ENCODE measurements at regions not wholly inside any gene's neighbourhood (a gene's known extent, or its start where the extent isn't known, plus 50 kb on each side); places are given as distances from the start of the nearest gene placed in this dataset.

DNA sequence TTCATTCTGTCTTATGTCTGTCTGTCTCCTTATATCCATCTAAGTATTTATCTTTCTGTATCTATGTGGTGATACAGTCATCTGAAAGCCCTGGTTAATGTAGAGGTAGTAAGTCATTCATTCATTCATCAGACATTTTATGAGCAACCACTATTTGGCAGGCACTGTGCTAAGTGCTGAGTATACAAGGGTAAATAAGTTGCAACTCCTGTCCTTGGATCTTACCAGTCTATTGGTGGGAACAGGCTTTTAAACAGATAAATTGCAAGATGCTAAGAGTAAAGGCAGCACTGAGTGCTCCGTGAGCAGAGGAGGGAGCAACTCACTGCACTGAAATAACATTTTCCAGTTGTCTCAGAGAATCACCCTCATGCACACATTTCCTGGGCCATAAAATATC is 68.6 kb downstream of the TMEM30B start:
- Histone ChIP-seq H3K36me3 (ENCODE audit: control insufficient read depth in 2 of 2, extremely low read depth in 1 of 2, insufficient read depth in 1 of 2, low read length in 1 of 2) (no peaks in the 10 kb centered on the region), H3K4me1 (ENCODE audit: control insufficient read depth in 1 of 2, extremely low read depth in 1 of 2, insufficient read depth in 2 of 2, low read length in 2 of 2) (no peaks in the 10 kb centered on the region), H3K9me3 (no peaks in the 10 kb centered on the region), H3K27me3 (replicated peaks in 1 of 2; ENCODE audit: control insufficient read depth in 2 of 2, extremely low read depth in 1 of 2, insufficient read depth in 2 of 2, low read length in 1 of 2) (peaks cover 0 to 3% of the 10 kb centered on the region in 2 experiments), H3K27ac (ENCODE audit: low read length) (no peak overlapping the region), H3K4me3 (ENCODE audit: control insufficient read depth in 1 of 2, extremely low read depth in 1 of 2, low read length in 1 of 2) (no peak overlapping the region)
- Mint-ChIP-seq H3K27ac (no peak overlapping the region), H3K9me3 (no peaks in the 10 kb centered on the region), H3K27me3 (peaks cover 8 to 34% of the 10 kb centered on the region in 2 donors), H3K4me3 (no peak overlapping the region), H3K4me1 (no peaks in the 10 kb centered on the region), H3K36me3 (no peaks in the 10 kb centered on the region)
- ChIA-PET POLR2A (no interaction called here), CTCF (no interaction called here)
- WGBS (ENCODE audit: insufficient coverage), result no CpG with 5 or more reads among the region's 1 CpG
- DNase-seq (no peak), ATAC-seq (replicated peaks in 1 of 4) (no peak)

- POLR2A ChIA-PET, result no interaction called here
- H3K27ac Mint-ChIP-seq, result no peak overlapping the region
- Histone ChIP-seq H3K27me3 (replicated peaks in 1 of 2; ENCODE audit: control insufficient read depth in 2 of 2, extremely low read depth in 1 of 2, insufficient read depth in 2 of 2, low read length in 1 of 2) (peaks cover 0 to 3% of the 10 kb centered on the region in 2 experiments), H3K4me1 (ENCODE audit: control insufficient read depth in 1 of 2, extremely low read depth in 1 of 2, insufficient read depth in 2 of 2, low read length in 2 of 2) (no peaks in the 10 kb centered on the region), H3K27ac (ENCODE audit: low read length) (no peak overlapping the region), H3K36me3 (ENCODE audit: control insufficient read depth in 2 of 2, extremely low read depth in 1 of 2, insufficient read depth in 1 of 2, low read length in 1 of 2) (no peaks in the 10 kb centered on the region), H3K9me3 (no peaks in the 10 kb centered on the region), H3K4me3 (ENCODE audit: control insufficient read depth in 1 of 2, extremely low read depth in 1 of 2, low read length in 1 of 2) (no peak overlapping the region)
- no peak overlapping the region for H3K4me3 Mint-ChIP-seq
- CTCF ChIA-PET, result no interaction called here
- H3K27me3 Mint-ChIP-seq, result peaks cover 8 to 31% of the 10 kb centered on the region in 2 donors
- no peaks in the 10 kb centered on the region for H3K36me3 Mint-ChIP-seq
- WGBS (ENCODE audit: insufficient coverage), result 95% methylated on average over 4 of the region's 9 CpGs
- no peaks in the 10 kb centered on the region for H3K4me1 Mint-ChIP-seq
- ATAC-seq (replicated peaks in 1 of 4) (no peak), DNase-seq (no peak)
- no peaks in the 10 kb centered on the region for H3K9me3 Mint-ChIP-seq
Observed at GRCh38 chr14:61211476-61212255, 69.5 kb downstream of the TMEM30B start.

GRCh38 chr14:61203081-61203753 is 77.9 kb downstream of the TMEM30B start:
- Mint-ChIP-seq H3K4me1 (no peaks in the 10 kb centered on the region), H3K9me3 (no peaks in the 10 kb centered on the region), H3K27ac (no peak overlapping the region), H3K27me3 (peaks cover 20 to 29% of the 10 kb centered on the region in 2 donors), H3K36me3 (no peaks in the 10 kb centered on the region), H3K4me3 (no peak overlapping the region)
- peaks cover 5 to 10% of the 10 kb centered on the region in 2 experiments for H3K27me3 ChIP-seq (replicated peaks in 1 of 2; ENCODE audit: control insufficient read depth in 2 of 2, extremely low read depth in 1 of 2, insufficient read depth in 2 of 2, low read length in 1 of 2)
- H3K4me3 ChIP-seq (ENCODE audit: control insufficient read depth in 1 of 2, extremely low read depth in 1 of 2, low read length in 1 of 2), result no peak overlapping the region
- H3K4me1 ChIP-seq (ENCODE audit: control insufficient read depth in 1 of 2, extremely low read depth in 1 of 2, insufficient read depth in 2 of 2, low read length in 2 of 2), result no peaks in the 10 kb centered on the region
- no peak overlapping the region for H3K27ac ChIP-seq (ENCODE audit: low read length)
- ChIA-PET POLR2A (no interaction called here), CTCF (interaction anchor here in 1 of 2 donors (0.6 kb wide), 1 partner anchor 279 kb away, joined by 6 read pairs; no protein-coding TSS in a partner anchor)
- ATAC-seq (replicated peaks in 1 of 4), result no peak
- H3K9me3 ChIP-seq, result no peaks in the 10 kb centered on the region
- no peaks in the 10 kb centered on the region for H3K36me3 ChIP-seq (ENCODE audit: control insufficient read depth in 2 of 2, extremely low read depth in 1 of 2, insufficient read depth in 1 of 2, low read length in 1 of 2)
- 61% methylated on average over 5 of the region's 10 CpGs for WGBS (ENCODE audit: insufficient coverage)
- no peak for DNase-seq

DNA sequence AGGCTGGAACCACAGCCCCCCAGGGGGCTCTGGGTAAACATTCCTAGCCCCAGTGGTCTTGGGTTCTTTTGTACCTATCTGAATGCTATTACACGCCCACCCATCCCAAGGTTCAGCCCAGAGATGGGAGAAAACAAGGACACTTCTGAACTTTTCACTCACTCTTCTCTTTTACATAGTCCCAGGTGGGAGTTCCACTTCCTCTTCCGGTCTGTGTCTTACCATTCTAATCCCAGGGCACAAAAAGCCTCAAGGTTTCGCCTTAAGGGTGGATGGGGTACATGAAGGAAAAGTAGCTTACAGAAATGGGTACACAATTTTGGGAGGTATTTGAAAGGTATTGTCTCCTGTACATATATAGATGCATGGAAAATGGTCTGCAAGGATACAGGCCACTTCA is 79.0 kb downstream of the TMEM30B start:
- Mint-ChIP-seq H3K36me3 (no peaks in the 10 kb centered on the region), H3K9me3 (no peaks in the 10 kb centered on the region), H3K4me1 (no peaks in the 10 kb centered on the region), H3K27me3 (peaks cover 25 to 37% of the 10 kb centered on the region in 2 donors), H3K27ac (no peak overlapping the region), H3K4me3 (no peak overlapping the region)
- POLR2A ChIA-PET, result no interaction called here
- WGBS (ENCODE audit: insufficient coverage), result no CpG with 5 or more reads among the region's 3 CpGs
- no peak for DNase-seq
- Histone ChIP-seq H3K27me3 (replicated peaks in 1 of 2; ENCODE audit: control insufficient read depth in 2 of 2, extremely low read depth in 1 of 2, insufficient read depth in 2 of 2, low read length in 1 of 2) (peaks cover 5 to 10% of the 10 kb centered on the region in 2 experiments), H3K9me3 (no peaks in the 10 kb centered on the region), H3K36me3 (ENCODE audit: control insufficient read depth in 2 of 2, extremely low read depth in 1 of 2, insufficient read depth in 1 of 2, low read length in 1 of 2) (no peaks in the 10 kb centered on the region), H3K4me3 (ENCODE audit: control insufficient read depth in 1 of 2, extremely low read depth in 1 of 2, low read length in 1 of 2) (no peak overlapping the region), H3K4me1 (ENCODE audit: control insufficient read depth in 1 of 2, extremely low read depth in 1 of 2, insufficient read depth in 2 of 2, low read length in 2 of 2) (no peaks in the 10 kb centered on the region), H3K27ac (ENCODE audit: low read length) (no peak overlapping the region)
- no peak for ATAC-seq (replicated peaks in 1 of 4)
- CTCF ChIA-PET, result no interaction called here

DNA sequence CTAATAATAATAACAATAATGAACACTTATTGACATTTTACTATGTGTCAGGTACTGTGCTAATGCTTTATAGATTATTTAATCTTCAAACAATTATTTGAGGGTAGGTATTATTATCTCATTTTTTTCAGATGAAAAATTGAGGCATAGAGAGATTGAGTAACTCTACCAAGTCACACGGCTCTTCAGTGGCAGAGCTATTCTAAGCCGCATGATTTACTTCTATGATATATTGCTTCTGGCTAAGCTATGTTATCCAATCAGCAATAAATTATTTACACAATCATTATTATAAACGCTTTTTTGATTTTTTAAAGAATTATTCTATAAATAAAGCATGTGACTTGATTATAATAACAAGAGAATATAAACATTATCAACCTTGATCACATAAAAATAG is 80.0 kb downstream of the TMEM30B start:
- DNase-seq (no peak), ATAC-seq (replicated peaks in 1 of 4) (no peak)
- Mint-ChIP-seq H3K4me1 (no peaks in the 10 kb centered on the region), H3K36me3 (no peaks in the 10 kb centered on the region), H3K4me3 (no peak overlapping the region), H3K9me3 (no peaks in the 10 kb centered on the region), H3K27ac (no peak overlapping the region), H3K27me3 (peaks cover 32 to 43% of the 10 kb centered on the region in 2 donors)
- WGBS (ENCODE audit: insufficient coverage), result no CpG with 5 or more reads among the region's 3 CpGs
- Histone ChIP-seq H3K36me3 (ENCODE audit: control insufficient read depth in 2 of 2, extremely low read depth in 1 of 2, insufficient read depth in 1 of 2, low read length in 1 of 2) (no peaks in the 10 kb centered on the region), H3K4me3 (ENCODE audit: control insufficient read depth in 1 of 2, extremely low read depth in 1 of 2, low read length in 1 of 2) (no peak overlapping the region), H3K9me3 (no peaks in the 10 kb centered on the region), H3K4me1 (ENCODE audit: control insufficient read depth in 1 of 2, extremely low read depth in 1 of 2, insufficient read depth in 2 of 2, low read length in 2 of 2) (no peaks in the 10 kb centered on the region), H3K27me3 (replicated peaks in 1 of 2; ENCODE audit: control insufficient read depth in 2 of 2, extremely low read depth in 1 of 2, insufficient read depth in 2 of 2, low read length in 1 of 2) (peaks cover 5 to 10% of the 10 kb centered on the region in 2 experiments), H3K27ac (ENCODE audit: low read length) (no peak overlapping the region)
- ChIA-PET CTCF (no interaction called here), POLR2A (no interaction called here)

- Histone ChIP-seq H3K27me3 (replicated peaks in 1 of 2; ENCODE audit: control insufficient read depth in 2 of 2, extremely low read depth in 1 of 2, insufficient read depth in 2 of 2, low read length in 1 of 2) (peaks cover 0 to 10% of the 10 kb centered on the region in 2 experiments), H3K27ac (ENCODE audit: low read length) (no peak overlapping the region), H3K4me3 (ENCODE audit: control insufficient read depth in 1 of 2, extremely low read depth in 1 of 2, low read length in 1 of 2) (no peak overlapping the region), H3K4me1 (ENCODE audit: control insufficient read depth in 1 of 2, extremely low read depth in 1 of 2, insufficient read depth in 2 of 2, low read length in 2 of 2) (no peaks in the 10 kb centered on the region), H3K9me3 (no peaks in the 10 kb centered on the region), H3K36me3 (ENCODE audit: control insufficient read depth in 2 of 2, extremely low read depth in 1 of 2, insufficient read depth in 1 of 2, low read length in 1 of 2) (no peaks in the 10 kb centered on the region)
- ATAC-seq (replicated peaks in 1 of 4), result no peak
- H3K9me3 Mint-ChIP-seq, result no peaks in the 10 kb centered on the region
- no peak for DNase-seq
- ChIA-PET POLR2A (no interaction called here), CTCF (no interaction called here)
- H3K27me3 Mint-ChIP-seq, result peaks cover 38 to 55% of the 10 kb centered on the region in 2 donors
- no peaks in the 10 kb centered on the region for H3K4me1 Mint-ChIP-seq
- H3K27ac Mint-ChIP-seq, result no peak overlapping the region
- no peak overlapping the region for H3K4me3 Mint-ChIP-seq
- WGBS (ENCODE audit: insufficient coverage), result 100% methylated on average over 1 of the region's 4 CpGs
- H3K36me3 Mint-ChIP-seq, result no peaks in the 10 kb centered on the region
Observed at GRCh38 chr14:61197416-61197815, 83.7 kb downstream of the TMEM30B start.

All from T-cell (primary cell).